Stimulated activated CD4-positive, alpha-beta T cell treated with anti-CD3 and anti-CD28 coated beads, Interleukin-15, amount 100 ng/mL, for 24 hours (primary cell): ENCODE measurements at regions not wholly inside any gene's neighbourhood (a gene's known extent, or its start where the extent isn't known, plus 50 kb on each side); places are given as distances from the start of the nearest gene placed in this dataset.

Source experiments
- DNase-seq: peaks from one replicate; pipeline ENCODE4 v3.0.0-alpha.2; 2020

DNA sequence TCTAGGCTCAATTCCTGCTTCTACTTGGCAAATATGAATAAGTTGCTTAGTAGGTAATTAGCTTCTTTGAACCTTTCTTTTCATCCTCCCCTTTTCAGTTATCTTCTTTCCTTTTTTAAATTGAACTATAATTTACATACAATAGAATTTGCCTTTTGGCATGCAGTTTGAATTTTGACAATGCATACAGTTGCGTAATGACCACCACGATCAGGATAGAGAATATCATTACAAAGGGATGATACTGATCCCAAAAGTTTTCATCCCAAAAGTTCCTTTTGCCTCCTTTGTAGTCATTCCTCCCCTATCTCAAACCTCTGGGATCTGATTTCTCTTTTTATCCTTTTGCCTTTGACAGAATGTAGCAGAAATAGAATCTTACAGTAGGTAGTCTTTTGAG lies 164.4 kb downstream of the NOC3L start:
- no peak for DNase-seq

DNA sequence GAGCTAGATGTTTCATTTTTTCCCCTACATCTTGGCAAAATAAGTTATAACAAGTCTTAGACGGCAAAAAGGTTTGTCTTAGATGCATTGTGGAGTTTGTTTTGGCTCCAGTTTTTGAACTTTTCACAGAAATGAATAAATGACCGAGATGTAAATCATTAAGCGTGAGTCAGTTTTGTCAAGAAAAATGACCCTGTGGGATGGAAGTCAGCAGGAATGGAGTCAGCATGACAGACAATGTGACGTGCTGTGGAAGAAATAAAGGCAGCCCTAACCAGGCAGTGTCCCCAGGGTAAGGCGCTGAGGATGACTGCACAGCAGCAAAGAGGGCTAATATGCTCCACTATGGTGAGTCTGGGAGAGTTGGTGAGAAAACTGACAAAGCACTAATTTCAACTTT lies 163.2 kb downstream of the NOC3L start:
- no peak for DNase-seq

- no peak for DNase-seq
These were observed 162.4 kb downstream of the NOC3L start for GRCh38 chr10:94200146-94200837.

DNA sequence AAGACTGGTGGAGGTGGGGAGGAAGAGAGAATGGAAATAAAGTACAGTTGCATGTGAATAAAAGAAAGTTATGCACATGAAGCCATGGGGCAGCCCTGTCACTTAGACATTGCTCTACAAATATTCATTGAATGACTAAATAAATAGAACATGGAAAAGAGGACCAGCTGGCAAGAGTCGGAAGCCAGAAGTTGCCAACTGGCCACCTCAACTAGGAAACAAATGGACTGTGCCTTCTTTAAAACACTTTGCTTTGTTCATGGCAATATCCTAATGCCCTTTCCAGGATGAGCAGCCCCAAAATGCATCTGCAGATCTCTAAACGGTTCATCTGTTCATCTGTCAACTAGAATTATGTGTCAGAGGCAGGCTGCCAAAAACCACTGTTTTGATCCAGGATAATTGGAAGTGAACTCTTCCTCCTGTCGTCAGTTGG lies 157.3 kb downstream of the NOC3L start:
- no peak for DNase-seq

- DNase-seq: no peak
These were observed 156.6 kb downstream of the NOC3L start for GRCh38 chr10:94206176-94206575.

DNA sequence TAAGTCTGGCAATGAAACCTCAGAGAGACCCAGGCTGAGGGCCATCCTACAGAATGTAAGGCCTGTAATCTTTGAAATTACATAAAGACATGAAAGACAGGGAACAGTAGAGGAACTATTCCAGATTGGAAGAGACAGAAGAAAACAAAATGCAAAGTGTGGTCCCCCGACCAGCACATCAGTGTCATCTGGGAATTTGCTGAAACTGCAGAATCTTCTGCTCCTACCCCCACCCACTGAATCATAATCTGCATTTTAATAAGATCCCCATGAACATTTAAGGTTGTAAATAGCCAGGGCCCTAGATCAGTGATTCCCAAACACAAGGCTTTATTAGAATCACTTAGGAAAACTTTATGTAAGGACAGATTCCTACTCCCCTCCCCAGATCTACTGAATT lies 154.4 kb downstream of the NOC3L start:
- no peak for DNase-seq

DNA sequence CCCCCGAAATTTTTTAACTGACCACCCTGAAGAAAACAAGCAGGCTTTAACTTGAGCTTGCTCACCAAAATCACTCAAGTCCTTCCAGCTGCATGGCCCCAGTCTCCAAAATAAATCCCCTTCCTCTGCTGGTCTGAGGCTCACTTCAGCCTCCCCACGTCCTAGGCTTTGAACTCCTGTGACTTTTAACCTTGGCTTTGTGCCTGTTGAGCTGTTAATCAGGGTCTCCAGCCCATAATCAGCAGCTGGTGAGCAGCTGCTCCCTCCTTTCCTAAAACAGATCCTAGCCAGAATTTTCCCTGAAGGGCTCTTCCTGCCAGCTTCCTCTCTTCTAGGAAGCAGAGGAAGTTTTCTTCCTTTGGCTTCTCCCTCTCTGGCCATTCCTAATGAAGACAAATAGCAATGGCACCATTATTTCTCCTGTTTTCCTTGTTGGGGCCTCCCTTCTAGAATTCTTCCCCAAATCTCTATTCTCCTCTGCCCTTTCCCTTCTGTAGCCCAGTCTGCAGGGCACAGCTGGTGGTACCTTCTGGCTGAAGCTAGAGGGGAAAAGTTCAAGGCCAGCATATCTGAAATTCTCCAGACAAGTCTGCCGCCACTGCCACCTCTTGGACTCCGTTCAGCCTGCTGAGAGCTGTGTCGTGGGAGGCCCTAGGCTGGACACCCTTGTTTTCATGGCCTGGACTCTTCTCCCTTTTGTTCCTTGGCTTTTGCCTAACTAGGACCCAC lies 152.1 kb downstream of the NOC3L start:
- no peak for DNase-seq

- no peak for DNase-seq
These were observed 151.6 kb downstream of the NOC3L start for GRCh38 chr10:94211169-94211510.

- no peak for DNase-seq
These were observed 149.7 kb downstream of the NOC3L start for GRCh38 chr10:94213001-94213530.

GRCh38 chr10:94213980-94214379 lies 148.8 kb downstream of the NOC3L start:
- no peak for DNase-seq

DNA sequence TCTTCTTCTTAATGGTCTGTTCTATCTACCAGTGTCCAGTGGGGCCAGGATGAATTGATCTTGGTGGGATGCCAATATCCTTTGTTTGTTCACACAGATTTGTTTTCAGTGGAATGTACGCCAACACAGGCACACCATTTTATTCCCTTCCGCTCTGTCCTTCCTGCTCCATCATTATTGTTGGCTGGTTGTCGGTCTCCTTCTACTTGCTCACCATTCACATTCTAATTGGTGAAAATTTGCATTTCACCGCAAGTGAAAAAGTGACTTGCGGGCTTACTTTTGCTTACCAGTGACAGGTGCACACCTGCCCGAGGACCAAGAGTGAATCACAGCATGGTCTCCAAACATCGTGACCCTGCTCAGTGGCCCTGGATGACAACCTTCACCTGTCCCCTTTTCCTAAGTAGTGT lies 148.3 kb downstream of the NOC3L start:
- no peak for DNase-seq

GRCh38 chr10:94216201-94216600 lies 146.5 kb downstream of the NOC3L start:
- DNase-seq: no peak

- DNase-seq: no peak
These were observed 145.3 kb downstream of the NOC3L start for GRCh38 chr10:94217411-94217810.

GRCh38 chr10:94218493-94219183 lies 144.1 kb downstream of the NOC3L start:
- DNase-seq: no peak

DNA sequence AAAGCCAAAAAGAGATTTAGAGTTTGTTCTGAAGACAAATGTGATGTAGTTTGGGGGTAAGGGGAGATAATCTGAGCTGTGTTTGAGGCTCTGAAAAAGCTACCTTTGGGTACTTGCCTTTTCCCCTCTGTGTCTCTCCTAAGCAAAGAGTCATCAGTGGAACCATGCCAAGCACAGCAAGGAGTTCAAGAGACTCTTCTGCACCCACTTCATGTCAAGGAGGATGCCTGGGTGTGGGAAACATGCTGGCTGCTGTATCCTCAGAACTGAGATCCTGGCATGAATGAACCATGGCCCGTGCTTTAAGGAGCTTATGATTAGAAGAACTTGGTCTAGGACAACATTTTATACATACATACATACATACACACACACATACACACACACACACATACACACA lies 142.9 kb downstream of the NOC3L start:
- DNase-seq: no peak

GRCh38 chr10:94220717-94221116 lies 142.0 kb downstream of the NOC3L start:
- DNase-seq: no peak

GRCh38 chr10:94223702-94224370 lies 138.9 kb downstream of the NOC3L start:
- DNase-seq: no peak

GRCh38 chr10:94224656-94225055 lies 138.1 kb downstream of the NOC3L start:
- no peak for DNase-seq

GRCh38 chr10:94225589-94225988 lies 137.2 kb downstream of the NOC3L start:
- DNase-seq: no peak

DNA sequence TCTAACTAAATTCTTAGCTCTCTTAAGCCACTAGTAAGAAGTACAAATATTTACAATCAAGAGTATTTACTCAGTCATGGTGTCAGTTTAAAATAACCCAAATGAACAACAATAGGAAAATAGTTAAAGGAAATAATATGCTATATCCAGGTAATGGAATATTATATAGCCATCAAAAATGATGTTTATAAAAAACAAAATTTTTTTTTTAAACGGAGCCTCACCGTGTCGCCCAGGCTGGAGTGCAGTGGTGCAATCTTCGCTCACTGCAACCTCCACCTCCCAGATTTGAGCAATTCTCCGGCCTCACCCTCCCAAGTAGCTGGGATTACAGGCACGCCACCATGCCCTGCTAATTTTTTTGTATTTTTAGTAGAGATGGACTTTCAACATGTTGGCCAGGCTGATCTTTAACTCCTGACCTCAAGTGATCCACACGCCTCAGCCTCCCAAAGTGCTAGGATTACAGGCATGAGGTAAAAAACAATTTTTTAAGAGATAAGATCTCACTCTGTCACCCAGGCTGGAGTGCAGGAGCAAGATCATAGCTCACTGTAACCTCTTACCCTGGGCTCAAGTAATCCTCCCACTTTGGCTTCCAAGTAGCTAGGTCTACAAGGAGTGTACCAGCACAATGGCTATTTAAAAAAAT lies 132.5 kb downstream of the NOC3L start:
- no peak for DNase-seq

GRCh38 chr10:94232711-94233383 lies 129.9 kb downstream of the NOC3L start:
- no peak for DNase-seq

DNA sequence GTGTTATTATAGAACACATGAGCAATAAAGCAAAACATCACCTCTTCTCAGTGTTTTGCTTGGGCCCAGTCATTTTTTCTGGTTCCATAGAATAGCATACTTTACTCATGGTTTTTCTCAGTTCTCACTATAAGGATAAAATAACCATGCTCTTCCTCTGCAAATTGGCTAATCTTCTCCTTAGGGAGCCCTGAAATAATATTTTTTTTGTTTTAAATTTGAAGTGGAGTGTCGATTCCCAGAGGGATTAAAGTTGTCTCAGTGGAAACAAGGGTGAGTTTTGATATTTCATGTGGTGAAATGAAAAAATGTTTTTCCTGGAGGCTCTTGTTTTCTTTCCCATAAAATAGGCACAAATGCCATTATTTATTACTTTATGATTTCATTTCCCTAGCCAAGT lies 127.3 kb downstream of the NOC3L start:
- no peak for DNase-seq
